ENCODE measurements at regions not wholly inside any gene's neighbourhood (a gene's known extent, or its start where the extent isn't known, plus 50 kb on each side); places are given as distances from the start of the nearest gene placed in this dataset.

DNA sequence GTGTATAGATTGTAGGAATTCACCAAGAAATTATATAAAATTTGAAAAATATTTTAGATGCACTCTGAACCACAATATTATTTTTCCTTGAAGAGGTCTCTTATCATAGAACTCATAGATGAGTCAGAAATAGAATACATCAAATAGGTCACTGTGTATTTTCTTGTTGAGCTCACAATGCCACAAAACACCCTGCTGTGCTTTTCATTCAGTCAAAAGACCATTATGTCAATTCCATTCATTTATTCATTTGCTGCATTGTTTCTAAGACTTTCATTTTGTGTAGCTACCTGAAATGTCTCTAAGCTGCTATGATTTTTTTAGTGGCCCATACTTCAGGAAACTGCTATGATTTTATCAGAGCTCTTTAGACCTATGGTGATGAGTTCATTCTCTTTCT is 231.9 kb upstream of the AVPR1A start:
- TF ChIP-seq, protein P1, sequence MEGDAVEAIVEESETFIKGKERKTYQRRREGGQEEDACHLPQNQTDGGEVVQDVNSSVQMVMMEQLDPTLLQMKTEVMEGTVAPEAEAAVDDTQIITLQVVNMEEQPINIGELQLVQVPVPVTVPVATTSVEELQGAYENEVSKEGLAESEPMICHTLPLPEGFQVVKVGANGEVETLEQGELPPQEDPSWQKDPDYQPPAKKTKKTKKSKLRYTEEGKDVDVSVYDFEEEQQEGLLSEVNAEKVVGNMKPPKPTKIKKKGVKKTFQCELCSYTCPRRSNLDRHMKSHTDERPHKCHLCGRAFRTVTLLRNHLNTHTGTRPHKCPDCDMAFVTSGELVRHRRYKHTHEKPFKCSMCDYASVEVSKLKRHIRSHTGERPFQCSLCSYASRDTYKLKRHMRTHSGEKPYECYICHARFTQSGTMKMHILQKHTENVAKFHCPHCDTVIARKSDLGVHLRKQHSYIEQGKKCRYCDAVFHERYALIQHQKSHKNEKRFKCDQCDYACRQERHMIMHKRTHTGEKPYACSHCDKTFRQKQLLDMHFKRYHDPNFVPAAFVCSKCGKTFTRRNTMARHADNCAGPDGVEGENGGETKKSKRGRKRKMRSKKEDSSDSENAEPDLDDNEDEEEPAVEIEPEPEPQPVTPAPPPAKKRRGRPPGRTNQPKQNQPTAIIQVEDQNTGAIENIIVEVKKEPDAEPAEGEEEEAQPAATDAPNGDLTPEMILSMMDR (IDR thresholded peaks at IDR 0.05): no peak
- TF ChIP-seq EZH2 (IDR thresholded peaks at IDR 0.05; ENCODE audit: borderline replicate concordance, insufficient read depth, low read depth, low read length, poor library complexity, severe bottlenecking): no peak

Measured in B cell (primary cell).